ENCODE measurements at regions not wholly inside any gene's neighbourhood (a gene's known extent, or its start where the extent isn't known, plus 50 kb on each side); places are given as distances from the start of the nearest gene placed in this dataset.

GRCh38 chr9:117545846-117546245 is 131.0 kb upstream of the ASTN2 start:
- Histone ChIP-seq H3K36me3 (ENCODE audit: insufficient read depth, low read length) (no peaks in the 10 kb centered on the region), H3K4me3 (ENCODE audit: low read length) (no peak overlapping the region), H3K9me3 (ENCODE audit: control insufficient read depth in 1 of 2, insufficient read depth in 1 of 2, low read length in 2 of 2) (no peaks in the 10 kb centered on the region), H3K27me3 (ENCODE audit: control insufficient read depth in 1 of 2, insufficient read depth in 2 of 2, low read length in 2 of 2) (no peaks in the 10 kb centered on the region), H3K4me1 (ENCODE audit: insufficient read depth, low read length) (peaks cover 3% of the 10 kb centered on the region), H3K27ac (ENCODE audit: low read depth in 1 of 2, low read length in 2 of 2) (no peak overlapping the region)
- Mint-ChIP-seq H3K36me3 (ENCODE audit: low read depth) (no peaks in the 10 kb centered on the region), H3K27ac (no peak overlapping the region), H3K4me3 (no peak overlapping the region), H3K9me3 (peaks cover 2% of the 10 kb centered on the region), H3K4me1 (ENCODE audit: low read depth) (peaks cover 21% of the 10 kb centered on the region), H3K27me3 (no peaks in the 10 kb centered on the region)
- peak in 1 of 14 experiments; percentile 1 for DNase-seq
- intact Hi-C loops (cut with DNase I, micrococcal nuclease) = no loop called here
- no peak for ATAC-seq (ENCODE audit: poor library complexity)
- ChIA-PET CTCF (no interaction called here), POLR2A (no interaction called here)
- no peak for TF ChIP-seq CTCF (IDR thresholded peaks at IDR 0.05)

- ChIA-PET POLR2A (no interaction called here), CTCF (no interaction called here)
- H3K36me3 Mint-ChIP-seq (ENCODE audit: low read depth) = no peaks in the 10 kb centered on the region
- Histone ChIP-seq H3K27ac (ENCODE audit: low read depth in 1 of 2, low read length in 2 of 2) (no peak overlapping the region), H3K36me3 (ENCODE audit: insufficient read depth, low read length) (no peaks in the 10 kb centered on the region), H3K27me3 (ENCODE audit: control insufficient read depth in 1 of 2, insufficient read depth in 2 of 2, low read length in 2 of 2) (no peaks in the 10 kb centered on the region), H3K9me3 (ENCODE audit: control insufficient read depth in 1 of 2, insufficient read depth in 1 of 2, low read length in 2 of 2) (no peaks in the 10 kb centered on the region), H3K4me1 (ENCODE audit: insufficient read depth, low read length) (peaks cover 3% of the 10 kb centered on the region), H3K4me3 (ENCODE audit: low read length) (no peak overlapping the region)
- H3K27ac Mint-ChIP-seq = no peak overlapping the region
- peaks cover 18% of the 10 kb centered on the region for H3K4me1 Mint-ChIP-seq (ENCODE audit: low read depth)
- TF ChIP-seq CTCF (IDR thresholded peaks at IDR 0.05) = no peak
- intact Hi-C loops (cut with DNase I, micrococcal nuclease) = no loop called here
- no peak overlapping the region for H3K4me3 Mint-ChIP-seq
- H3K27me3 Mint-ChIP-seq = no peaks in the 10 kb centered on the region
- H3K9me3 Mint-ChIP-seq = peaks cover 2% of the 10 kb centered on the region
- no peak for DNase-seq
- ATAC-seq (ENCODE audit: poor library complexity) = no peak
Measured at GRCh38 chr9:117543089-117543488, 128.2 kb upstream of the ASTN2 start.

- Histone ChIP-seq H3K9me3 (ENCODE audit: control insufficient read depth in 1 of 2, insufficient read depth in 1 of 2, low read length in 2 of 2) (no peaks in the 10 kb centered on the region), H3K27ac (ENCODE audit: low read depth in 1 of 2, low read length in 2 of 2) (no peak overlapping the region), H3K36me3 (ENCODE audit: insufficient read depth, low read length) (no peaks in the 10 kb centered on the region), H3K4me1 (ENCODE audit: insufficient read depth, low read length) (peaks cover 3% of the 10 kb centered on the region), H3K27me3 (ENCODE audit: control insufficient read depth in 1 of 2, insufficient read depth in 2 of 2, low read length in 2 of 2) (no peaks in the 10 kb centered on the region), H3K4me3 (ENCODE audit: low read length) (no peak overlapping the region)
- intact Hi-C loops (cut with DNase I, micrococcal nuclease) = no loop called here
- DNase-seq = no peak
- no peaks in the 10 kb centered on the region for H3K36me3 Mint-ChIP-seq (ENCODE audit: low read depth)
- H3K4me1 Mint-ChIP-seq (ENCODE audit: low read depth) = peaks cover 7% of the 10 kb centered on the region
- ChIA-PET POLR2A (no interaction called here), CTCF (no interaction called here)
- H3K9me3 Mint-ChIP-seq = peaks cover 2% of the 10 kb centered on the region
- H3K27me3 Mint-ChIP-seq = no peaks in the 10 kb centered on the region
- TF ChIP-seq CTCF (IDR thresholded peaks at IDR 0.05) = no peak
- H3K27ac Mint-ChIP-seq = no peak overlapping the region
- ATAC-seq (ENCODE audit: poor library complexity) = no peak
- no peak overlapping the region for H3K4me3 Mint-ChIP-seq
Measured at GRCh38 chr9:117542021-117542420, 127.2 kb upstream of the ASTN2 start.
